Limb (tissue), 2 donors: ENCODE measurements at regions not wholly inside any gene's neighbourhood (a gene's known extent, or its start where the extent isn't known, plus 50 kb on each side); places are given as distances from the start of the nearest gene placed in this dataset.

Source experiments
- DNase-seq, 2 donors: peaks; one replicate each; pipeline ENCODE4 v3.0.0-alpha.2; 2016; ENCODE audit errors: extremely low spot score in 2 of 2

DNA sequence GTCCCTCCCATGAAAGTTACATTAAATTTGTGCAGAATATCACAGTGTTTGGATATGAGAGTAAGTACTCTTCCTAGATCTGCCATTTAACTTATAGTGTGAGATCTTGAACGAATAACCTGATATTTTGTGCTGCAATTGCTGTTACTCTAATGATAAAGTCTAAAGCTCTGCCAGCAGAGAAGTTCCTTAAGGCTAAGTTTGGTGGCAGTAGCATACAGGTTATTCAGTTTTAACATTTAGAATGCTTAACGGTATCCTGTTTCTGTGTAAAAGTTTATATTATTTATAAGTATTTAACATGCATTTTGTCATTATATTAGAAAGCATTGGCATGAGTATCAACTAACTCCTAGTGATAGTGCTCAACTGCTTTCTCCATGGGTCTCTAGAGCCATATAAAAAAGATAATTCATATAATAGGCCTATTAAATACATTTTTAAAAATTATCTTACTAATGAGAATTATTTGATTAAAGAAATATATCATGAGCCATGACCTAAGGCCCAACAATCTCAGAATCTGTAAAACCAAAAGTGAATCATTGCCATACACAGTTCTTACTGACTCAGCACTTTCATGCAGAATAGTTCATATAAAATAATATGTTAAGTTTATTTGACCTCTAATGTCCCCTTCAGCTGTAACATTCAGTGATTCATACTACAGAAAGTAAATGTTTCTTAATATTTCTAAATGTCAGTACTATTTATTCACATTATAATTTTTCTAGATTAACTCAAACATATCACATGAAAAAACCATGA, 1058.6 kb downstream of the TRHDE start:
- DNase-seq = no peak

DNA sequence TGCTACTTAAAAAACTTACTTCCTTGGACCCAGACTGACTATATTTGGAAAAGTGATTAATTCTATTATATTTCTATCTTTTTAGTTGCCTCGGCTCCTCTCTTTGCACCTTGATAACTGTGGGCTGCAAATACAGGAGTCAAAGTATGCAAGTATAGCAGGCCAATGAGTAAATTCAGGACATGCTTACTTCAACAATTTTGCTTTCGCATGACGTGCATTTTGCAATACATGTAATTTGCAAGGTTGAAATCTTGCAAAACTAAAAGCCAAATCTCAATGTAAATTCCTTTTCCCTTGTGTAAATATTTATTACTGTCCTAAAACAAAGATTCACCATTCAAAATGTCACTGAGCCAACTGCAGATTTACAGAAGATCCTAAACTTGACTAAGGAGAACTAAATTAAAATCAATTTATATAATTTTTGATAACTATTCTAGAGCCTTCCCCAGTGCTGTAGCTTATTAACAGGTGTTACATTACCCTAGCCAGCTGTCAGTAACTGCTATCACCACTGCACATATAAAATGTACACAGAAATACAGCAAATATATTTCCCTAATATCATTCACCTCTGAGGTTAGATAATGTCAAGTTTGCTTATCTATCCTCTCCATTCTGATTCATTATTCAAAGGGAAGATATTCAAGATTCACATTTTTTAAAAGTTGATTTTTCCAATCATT, 1069.5 kb downstream of the TRHDE start:
- DNase-seq = no peak

DNA sequence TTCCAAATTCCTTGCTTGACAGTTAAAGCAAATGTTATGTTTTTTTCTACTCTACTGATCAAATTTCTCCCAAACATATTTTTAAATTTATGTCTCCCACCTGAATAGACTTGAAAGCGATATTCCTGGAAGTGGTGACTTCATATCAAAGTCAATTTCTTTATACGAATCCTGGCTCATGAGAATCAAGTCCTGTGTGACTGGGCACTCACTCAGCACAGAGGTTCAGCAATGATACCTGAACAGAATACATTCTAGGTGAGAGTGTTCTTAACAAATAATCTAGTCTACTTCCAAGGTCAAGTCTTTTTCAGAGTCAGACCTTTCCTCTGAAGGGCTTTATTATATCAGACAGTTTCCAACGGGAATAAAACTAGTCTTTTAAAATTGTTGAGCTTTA, 1070.6 kb downstream of the TRHDE start:
- no peak for DNase-seq

DNA sequence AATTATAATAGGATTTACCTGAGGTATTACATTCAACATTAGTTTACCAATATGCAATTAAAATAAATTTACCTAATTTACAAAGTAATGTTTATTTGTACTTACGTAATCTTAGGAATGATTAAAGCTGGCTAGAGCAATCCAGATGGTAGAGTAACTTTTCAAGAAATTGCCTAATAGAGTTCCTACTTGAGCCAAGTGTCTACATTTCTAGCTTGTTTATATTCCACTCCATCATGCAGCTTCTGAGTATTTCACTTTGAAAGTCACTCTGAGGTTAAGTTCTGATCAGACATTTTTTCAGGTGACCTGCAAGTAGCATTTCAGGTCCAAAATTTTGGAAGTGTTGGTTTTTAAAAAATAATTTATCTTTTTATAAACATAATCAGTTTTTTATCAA, 1080.7 kb downstream of the TRHDE start:
- no peak for DNase-seq

DNA sequence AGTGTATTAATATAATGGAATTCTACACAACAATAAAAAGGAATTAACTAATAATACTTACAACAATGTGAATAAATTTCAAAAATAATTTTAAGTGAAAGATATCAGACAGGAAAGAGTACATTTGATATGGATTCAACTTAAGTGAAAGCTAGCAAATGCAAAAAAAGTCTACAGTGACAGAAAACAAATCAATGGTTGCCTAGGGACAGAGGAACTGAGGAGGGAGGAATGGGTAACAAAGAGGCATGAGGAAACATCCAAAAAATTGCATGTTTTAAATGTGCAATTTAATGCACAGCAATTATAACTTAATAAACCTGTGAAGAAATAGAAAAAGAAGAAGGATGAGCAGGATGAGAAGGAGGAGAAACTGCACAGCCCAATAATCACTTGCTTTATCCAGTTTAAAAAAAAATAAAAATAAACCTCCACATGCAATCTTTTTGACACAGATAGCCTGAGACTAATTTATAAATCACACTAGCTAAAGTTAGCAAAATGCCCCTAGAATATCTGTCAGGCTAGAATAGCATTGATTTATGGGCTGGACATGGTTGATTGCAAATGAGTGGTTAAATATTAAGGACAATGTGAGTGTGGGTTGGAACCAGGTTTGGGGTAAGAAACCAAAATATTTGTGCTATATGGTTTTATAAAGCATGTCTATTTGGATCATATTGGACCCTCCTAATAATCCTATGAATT, 1089.1 kb downstream of the TRHDE start:
- DNase-seq = no peak

DNA sequence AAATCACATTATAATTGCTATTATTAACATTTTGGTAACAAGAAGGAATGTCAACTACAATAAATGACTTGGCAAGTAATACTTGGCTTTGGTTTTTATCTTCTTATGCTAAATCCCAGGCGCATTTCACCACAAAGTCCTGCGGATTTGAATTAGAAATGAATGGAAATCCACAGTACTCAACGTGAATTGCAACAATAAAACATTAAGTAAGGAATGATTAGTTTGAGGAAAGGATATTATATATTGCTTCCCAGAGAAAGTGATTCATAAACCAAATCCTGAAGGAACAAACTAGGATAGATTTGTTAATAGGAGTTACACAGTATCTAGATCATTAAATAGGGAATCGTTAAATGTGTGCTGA, 1089.7 kb downstream of the TRHDE start:
- no peak for DNase-seq

DNA sequence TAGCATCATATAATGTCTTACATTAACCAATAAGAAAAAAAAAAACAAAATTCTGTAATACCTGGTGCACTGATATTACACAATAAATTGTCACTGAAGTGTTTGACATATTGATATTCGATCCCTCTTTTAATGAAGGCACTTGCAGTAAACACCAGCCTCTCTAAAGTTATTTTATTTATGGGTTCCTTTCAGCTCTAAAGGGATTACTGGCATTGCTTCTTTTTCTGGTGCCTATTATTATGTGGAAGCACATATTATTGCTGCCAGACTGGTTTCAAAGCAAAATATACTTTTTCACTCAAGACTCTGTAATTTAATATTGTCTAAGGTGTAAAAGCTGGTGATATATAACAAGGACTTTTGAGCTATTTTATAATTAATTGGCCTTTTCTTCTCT, 1090.5 kb downstream of the TRHDE start:
- no peak for DNase-seq

DNA sequence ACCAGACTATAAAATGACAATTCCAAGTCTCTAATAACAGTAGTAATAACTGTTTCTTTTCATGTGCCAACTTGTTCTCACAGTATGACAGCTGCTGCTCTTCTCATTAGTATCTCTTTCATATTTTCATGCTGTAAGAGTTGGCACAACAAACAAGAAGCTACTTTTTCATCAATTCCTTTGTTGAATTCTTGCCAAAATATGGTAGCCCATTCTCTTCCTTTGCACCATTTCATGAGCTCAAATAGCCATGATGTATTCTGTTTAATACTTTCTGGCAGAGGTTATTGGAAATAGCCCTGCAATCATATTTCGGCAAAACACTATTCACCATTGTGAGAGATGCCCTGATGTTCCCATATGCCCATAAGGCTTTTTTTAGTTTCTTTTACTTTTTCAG, 1100.7 kb downstream of the TRHDE start:
- no peak for DNase-seq

DNA sequence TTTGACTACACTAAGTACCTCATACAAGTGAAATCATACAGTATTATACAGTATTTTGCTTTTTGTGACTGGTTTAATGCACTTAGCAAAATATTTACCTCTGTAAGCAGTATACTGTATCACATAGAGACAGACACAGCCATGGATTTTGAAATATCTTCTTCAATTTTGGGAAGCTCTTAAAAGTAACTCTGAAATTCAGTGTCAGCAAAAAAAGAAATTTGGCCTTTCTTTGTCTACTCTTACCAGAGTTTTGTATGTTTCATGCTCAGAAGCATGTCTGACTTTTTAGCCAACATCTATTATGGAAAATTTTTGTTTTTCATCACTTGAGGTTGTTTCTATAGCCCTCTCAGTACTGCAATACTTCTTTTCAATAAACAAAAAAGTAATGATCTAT, 1102.2 kb downstream of the TRHDE start:
- DNase-seq = no peak

DNA sequence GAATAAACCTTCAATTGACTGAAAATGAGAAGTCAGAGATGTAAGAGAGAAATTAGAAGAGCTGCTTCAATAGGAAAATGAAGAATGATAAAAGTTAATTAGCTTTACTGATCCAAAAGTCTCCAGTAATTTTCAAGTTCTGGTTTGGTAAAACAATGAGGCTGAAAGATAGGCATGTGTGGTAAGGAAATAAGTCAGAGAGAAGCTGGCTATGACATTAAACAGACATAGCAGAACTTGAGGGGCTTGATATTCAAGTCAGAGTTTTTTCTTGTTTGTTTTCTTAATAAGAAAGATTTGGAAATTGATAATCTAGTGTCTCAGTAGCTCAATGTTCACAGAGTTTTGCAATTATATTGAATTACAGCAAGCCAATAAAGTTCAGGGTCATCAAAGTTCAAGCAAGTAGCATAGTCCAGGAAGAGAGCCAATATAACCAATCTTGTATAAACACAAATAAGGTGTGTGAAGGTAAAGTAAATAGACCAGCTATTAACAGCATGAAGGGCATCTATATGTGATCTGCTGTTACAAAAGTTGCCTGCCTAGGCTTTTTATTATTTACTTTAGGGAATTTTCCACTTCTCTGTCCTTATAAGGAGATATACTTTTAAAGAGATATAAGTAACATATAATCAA, 1111.5 kb downstream of the TRHDE start:
- no peak for DNase-seq

DNA sequence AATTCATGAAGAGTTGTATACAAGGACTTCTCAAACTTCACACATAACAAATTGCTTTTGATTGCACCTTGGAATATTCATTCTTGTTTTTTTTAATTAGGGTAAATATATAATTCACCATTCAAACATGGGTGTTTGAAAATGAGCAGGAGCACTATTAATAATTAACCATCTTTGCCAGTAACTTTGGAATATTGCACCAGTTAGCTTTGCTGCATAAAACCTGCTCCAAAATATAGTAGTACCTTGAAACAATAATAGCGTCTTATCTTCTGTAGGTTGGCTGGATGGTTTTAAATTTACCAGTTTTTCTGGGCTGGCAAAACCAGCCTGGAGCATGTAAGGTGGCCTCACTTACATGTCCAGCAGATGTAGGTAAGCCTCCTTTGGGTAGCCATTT, 1112.4 kb downstream of the TRHDE start:
- no peak for DNase-seq

DNA sequence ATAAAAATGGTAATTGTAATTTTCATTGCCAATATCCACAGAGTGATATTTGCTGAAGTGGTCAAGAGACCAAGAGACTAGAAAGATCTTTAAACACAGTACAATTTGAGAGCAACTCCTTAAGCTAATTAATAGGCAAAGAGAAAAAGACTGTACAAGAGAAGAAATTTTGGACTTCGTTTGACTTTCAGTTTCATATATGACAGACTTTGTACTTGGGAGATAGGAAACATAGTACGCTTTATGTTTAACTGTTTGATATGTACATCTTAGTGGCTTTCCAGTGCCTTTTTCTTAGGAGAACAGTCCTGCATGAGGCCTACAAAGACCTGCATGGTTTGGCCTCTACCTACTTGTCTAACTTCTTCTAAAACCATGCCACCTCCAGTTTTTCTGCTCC, 1118.1 kb downstream of the TRHDE start:
- DNase-seq = no peak

DNA sequence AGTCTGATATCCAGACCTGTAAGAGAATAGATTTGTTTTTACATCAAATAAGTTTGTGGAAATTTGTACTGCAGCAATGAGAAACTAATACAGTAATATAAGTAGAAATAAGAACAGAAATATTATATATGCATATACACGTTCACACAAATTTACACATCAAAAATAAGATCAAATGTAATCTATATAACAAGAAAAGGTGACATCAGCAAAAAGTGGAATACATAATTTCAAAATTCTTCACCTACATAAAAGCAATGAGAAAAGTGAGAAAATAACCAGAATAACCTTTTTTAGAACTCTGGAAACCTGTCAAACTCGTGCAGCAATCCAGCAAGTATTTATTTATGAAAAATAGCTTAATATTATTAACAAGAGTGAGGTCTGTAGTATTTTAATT, 1124.6 kb upstream of the ATXN7L3B start:
- no peak for DNase-seq

DNA sequence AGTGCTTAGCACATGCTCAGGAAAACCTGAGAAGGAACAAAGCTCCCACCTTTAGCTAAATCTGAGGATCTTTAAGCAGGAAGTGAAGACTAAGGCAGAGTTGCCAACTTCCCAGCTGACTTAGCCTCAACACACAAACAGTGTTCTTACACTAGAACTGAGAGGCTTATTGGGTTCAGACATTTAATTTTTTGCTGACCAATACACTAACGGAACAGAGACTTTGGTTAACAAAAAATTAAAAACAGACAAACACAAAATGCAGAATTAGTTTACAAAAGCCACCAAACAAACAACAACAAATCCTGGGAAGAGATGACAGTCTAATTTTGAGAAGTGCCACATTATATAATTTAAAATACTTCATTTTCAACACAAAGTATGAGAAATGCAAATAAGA, 1123.7 kb upstream of the ATXN7L3B start:
- DNase-seq = no peak

DNA sequence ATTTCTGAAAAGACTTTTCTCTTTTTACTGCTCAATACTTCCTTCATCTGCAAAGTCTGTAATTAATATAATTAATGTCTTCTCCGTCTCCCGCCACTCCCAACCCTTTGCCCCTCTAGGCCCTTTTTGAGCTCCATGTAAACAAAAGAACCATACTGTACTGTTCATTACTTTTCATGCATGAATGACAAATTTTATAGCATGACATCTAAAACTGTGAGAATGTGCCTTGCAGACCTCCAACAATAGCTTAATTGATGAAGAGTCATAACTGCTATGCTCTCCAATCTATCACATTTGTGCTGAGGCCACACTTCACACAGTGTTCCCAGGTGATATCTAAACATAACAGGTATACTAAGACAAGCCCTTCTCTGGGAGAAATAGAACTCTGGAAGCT, 1122.7 kb upstream of the ATXN7L3B start:
- DNase-seq = no peak

DNA sequence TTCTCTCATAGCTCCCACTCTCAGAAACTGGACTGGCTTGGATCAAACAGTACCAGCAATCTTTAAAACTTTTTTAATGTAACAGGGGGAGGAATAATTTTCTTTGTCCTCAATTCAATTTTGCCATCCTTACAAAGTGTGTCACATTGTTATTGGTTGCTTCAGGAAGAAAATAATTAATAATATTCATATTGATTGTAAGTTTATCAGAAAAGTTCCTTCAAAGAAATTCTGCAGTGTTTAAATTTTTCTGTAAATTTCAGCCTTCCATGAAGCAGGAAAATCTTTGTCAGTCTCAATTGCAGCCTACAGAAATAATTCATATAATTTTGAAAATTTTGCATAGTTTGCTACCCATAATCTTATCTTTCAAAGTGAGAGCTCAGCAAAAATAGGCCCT, 1119.1 kb upstream of the ATXN7L3B start:
- DNase-seq = no peak

DNA sequence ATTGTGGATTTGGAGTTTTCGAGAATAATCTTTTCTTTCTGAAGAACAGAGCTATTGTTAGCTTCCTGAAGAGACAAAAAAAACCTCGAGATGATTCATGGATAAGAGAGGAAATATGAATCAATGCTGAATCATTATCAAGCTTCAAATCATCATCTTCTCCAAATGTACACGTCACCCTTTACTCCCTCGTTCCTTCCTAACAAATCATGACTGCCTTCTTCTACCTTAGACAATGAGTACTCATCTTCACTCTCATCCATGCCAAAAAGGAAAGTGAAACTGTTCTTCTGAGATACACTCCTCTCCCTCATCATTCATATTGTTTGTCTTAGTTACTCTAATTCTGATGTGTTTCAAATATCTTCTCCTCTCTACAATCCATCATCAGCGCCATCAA, 1115.8 kb upstream of the ATXN7L3B start:
- no peak for DNase-seq

DNA sequence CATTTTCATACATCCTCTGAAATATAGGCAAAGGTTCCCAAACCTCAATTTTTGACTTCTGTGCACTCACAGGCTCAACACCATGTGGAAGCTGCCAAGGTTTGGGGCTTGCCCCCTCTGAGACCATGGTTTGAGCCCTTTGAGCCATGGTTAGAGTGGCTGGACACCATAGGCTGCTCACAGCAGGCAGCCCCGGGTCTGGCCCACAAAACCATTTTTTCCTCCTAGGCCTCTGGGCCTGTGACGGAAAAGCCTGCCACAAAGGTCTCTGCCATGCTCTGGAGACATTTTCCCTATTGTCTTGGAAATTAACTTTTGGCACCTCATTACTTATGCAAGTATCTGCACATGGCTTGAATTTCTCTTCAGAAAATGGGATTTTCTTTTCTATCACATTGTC, 1113.2 kb upstream of the ATXN7L3B start:
- DNase-seq = no peak

DNA sequence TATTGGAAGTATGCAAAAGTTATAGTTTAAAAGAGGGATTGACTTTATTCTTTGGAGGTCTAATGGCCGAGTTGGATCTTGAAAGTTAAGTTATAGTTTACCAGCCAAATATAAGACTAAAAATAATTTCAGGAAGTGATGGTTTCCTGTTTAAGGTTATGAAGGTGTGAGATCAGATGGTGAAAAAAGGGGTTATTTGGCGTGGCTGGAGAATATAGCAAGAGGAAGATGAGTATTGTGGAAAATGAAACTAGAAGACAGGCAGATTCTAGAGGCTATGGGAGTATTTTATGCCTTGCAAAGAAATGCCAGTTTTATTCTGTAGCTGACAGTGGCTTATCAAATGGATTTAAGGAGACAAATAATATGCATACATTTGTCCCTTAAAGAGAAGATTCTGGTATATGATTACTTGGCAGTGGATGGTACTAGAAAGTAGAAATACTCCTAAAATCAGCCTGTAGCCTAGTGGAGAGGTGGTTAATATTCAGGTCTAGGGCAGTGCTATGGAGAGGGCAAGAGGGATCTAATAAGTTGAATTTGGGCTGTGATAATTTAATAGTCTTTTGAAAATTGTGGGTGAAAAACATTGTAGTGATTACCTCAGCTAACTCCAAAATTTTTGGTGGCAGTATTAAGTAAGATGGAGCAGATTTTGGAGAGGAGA, 1091.8 kb upstream of the ATXN7L3B start:
- DNase-seq = no peak

DNA sequence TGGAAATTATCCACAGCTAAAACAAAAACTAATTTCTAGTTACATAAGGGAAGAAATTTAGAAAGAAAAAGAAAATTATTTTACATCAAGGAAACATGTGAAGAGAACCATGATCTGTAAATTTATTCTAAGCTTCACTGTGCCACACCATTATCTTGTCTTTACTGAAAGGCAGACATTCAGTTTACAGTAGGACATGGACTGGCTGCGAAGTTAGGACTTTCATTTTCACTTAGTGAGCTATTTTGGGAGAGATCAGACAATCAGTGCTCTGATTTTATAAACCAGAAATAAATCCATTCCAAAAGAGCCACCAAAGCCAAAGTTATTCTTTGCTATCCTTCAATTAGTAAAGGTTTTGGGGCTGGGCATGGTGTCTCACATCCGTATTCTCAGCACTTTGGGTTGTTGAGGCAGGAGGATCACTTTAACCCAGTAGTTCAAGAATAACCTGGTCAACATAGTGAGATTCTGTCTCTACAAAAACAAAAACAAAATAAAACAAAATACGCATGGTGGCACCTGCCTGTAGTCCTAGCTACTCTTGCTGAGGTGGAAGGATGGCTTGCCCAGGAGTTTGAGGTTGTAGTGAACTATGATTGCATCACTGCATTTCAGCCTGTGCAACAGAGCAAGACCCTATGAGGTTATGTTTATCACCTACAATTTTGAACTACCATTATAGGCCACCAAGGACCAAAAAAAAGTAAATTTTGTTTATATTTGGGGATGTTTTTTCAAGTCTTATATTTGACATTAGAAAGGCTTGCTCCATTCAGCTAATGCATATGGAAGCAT, 1084.8 kb upstream of the ATXN7L3B start:
- no peak for DNase-seq

DNA sequence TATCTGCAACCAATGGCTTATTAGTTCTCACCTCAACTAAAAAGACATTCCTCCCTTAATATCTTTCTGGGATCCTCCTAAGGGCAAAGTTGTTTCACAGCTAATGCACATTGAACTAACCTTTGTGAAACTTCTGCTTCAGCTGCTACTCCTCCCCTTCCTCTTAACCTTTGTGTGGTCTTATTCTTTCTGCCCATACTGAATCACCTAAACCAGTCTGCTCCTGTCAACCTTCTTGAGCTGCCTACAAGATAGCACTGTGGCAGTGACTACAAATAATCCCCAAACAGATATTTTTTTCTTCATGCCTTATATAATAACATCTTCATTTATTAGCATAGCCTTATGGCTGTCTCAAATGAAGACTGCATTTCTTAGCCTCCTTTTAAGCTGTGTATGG, 1077.4 kb upstream of the ATXN7L3B start:
- no peak for DNase-seq
